VCaP (cell line): ENCODE measurements at regions not wholly inside any gene's neighbourhood (a gene's known extent, or its start where the extent isn't known, plus 50 kb on each side); places are given as distances from the start of the nearest gene placed in this dataset.
"Not testable (repeated sequence)": the region's sequence is repeated elsewhere in the genome, so short reads cannot be mapped to it uniquely, and the experiment has no call there.

Experiments used
- H3K27ac ChIP-seq: fragments of 450-650 bp; 2 replicates; pipeline ENCODE4 v1.5.1; 2017
- TF ChIP-seq, protein P1 (sequence below): fragments of 450-650 bp; conservative IDR thresholded peaks from 2 replicates; pipeline ENCODE4 v1.5.1; 2017; ENCODE audit warnings: mild to moderate bottlenecking, moderate library complexity

- no peak overlapping the region for H3K27ac ChIP-seq
- TF ChIP-seq, protein P1, sequence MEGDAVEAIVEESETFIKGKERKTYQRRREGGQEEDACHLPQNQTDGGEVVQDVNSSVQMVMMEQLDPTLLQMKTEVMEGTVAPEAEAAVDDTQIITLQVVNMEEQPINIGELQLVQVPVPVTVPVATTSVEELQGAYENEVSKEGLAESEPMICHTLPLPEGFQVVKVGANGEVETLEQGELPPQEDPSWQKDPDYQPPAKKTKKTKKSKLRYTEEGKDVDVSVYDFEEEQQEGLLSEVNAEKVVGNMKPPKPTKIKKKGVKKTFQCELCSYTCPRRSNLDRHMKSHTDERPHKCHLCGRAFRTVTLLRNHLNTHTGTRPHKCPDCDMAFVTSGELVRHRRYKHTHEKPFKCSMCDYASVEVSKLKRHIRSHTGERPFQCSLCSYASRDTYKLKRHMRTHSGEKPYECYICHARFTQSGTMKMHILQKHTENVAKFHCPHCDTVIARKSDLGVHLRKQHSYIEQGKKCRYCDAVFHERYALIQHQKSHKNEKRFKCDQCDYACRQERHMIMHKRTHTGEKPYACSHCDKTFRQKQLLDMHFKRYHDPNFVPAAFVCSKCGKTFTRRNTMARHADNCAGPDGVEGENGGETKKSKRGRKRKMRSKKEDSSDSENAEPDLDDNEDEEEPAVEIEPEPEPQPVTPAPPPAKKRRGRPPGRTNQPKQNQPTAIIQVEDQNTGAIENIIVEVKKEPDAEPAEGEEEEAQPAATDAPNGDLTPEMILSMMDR, result no peak
Observed at GRCh38 chr3:162984746-162985145, 1488.1 kb downstream of the OTOL1 start.

DNA sequence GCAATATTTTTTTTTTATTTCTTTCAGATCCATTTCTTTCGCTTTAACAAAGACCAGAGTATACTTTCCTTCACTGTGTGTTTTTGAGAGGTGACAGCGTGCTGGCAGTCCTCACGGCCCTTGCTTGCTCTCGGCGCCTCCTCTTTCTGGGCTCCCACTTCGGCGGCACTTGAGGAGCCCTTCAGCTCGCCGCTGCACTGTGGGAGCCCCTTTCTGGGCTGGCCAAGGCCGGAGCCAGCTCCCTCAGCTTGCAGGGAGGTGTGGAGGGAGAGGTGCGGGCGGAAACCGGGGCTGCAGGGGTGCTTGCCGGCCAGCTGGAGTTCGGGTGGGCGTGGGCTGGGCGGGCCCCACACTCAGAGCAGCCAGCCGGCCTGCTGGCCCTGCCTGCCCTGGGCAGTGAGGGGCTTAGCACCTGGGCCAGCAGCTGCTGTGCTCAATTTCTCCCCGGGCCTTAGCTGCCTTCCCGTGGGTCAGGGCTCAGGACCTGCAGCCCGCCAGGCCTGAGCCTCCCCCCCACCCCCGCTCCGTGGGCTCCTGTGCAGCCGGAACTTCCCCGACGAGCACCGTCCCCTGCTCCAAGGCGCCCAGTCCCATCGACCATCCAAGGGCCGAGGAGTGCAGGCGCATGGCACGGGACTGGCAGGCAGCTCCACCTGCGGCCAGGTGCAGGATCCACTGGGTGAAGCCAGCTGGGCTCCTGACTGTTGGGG is 1490.6 kb downstream of the OTOL1 start:
- not testable (repeated sequence) for H3K27ac ChIP-seq

GRCh38 chr3:162992741-162993140 is 1496.1 kb downstream of the OTOL1 start:
- no peak overlapping the region for H3K27ac ChIP-seq
- TF ChIP-seq, protein P1, result no peak

DNA sequence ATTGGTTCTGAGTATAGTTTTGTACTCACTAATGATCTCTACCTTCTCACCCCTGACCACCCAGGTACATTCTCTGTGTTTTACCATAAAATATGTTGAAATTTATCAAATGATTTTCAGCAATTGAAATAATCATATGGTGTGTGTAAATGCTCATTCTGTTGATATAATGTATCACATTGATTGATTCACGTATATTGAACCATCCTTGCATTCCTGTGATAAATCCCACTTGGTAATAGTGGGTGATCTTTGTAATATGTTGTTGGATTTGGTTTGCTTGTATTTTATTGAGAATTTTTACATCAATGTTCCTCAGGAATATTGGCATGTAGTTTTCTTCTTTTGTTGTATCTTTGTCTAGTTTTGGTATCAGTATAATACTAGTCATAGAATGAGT is 1497.6 kb downstream of the OTOL1 start:
- no peak overlapping the region for H3K27ac ChIP-seq
- TF ChIP-seq, protein P1, result no peak

DNA sequence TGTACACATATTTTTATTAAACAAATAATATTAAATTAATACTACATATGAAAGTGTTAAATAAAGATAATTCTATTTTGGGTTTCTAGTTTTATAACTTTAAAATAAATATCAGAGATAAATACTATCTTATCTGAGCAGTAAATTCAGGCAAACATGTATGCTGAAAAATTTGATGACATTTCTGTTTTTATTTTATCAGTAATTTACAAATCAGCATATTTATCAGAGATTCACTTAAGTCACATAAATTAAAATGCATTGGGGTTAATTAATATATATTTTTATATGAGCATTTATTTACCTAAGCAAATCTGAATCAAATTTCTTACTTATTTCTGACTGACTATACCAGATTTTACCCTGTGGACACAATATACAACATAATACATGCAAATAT is 1499.8 kb downstream of the OTOL1 start:
- H3K27ac ChIP-seq, result no peak overlapping the region
- TF ChIP-seq, protein P1, result no peak

DNA sequence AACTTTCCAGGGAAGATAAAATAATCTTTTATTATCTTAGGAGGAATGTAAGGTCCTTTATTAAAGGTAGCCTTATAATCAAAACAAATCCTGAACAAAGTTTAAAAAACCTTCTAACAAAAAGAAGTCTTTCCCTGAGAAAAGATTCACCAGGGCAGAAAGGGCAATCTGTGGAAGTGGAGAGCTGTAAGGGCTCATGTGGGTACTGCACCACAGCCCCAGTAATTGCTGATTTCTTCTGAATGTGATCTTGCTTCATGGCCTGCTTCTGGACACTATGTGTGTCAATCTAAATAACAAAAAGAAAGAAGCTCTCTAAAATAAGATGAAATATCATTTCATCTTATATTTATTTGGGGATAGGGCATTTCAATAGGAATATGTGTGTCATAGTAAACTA is 1501.6 kb downstream of the OTOL1 start:
- TF ChIP-seq, protein P1, result no peak
- H3K27ac ChIP-seq, result no peak overlapping the region

DNA sequence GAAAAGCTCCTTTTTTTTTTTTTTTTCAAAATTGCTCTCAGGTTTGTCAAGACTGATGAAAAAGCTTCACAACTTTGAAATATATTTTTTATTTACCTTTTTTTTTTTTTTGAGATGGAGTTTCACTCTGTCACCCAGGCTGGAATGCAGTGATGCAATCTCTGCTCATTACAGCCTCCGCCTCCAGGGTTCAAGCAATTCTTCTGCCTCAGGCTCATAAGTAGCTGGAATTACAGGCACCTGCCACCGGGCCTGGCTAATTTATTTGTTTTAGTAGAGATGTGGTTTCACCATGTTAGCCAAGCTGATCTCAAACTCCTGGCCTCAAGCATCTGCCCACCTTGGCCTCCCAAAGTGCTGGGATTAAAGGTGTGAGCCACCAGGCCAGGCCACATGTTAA is 1515.0 kb downstream of the OTOL1 start:
- TF ChIP-seq, protein P1, result no peak
- no peak overlapping the region for H3K27ac ChIP-seq

DNA sequence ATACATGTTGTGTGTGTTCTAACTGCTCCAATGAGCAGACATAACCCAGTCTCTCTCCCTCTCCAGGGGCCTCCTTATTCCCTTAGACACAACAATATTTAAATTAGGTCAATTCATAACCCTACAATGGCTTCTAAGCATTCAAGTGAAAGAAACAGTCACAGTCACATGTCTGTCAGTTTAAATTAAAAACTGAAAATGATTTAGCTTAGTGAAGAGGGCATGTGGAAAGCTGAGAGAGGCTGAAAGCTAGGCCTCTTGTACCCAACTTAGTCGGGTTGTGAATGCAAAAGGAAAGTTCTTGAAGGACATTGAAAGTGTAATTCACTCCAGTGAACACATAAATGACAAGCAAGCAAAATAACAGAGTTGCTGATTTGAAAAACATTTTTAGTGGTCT is 1519.6 kb downstream of the OTOL1 start:
- no peak overlapping the region for H3K27ac ChIP-seq
- TF ChIP-seq, protein P1, result no peak
